Brain microvascular endothelial cell (primary cell): ENCODE measurements at regions not wholly inside any gene's neighbourhood (a gene's known extent, or its start where the extent isn't known, plus 50 kb on each side); places are given as distances from the start of the nearest gene placed in this dataset.

Experiments used
- DNase-seq: peaks from one replicate; pipeline ENCODE4 v3.0.0-alpha.2; 2020
- H3K27ac ChIP-seq: fragments of 250-450 bp; sonication (Bioruptor Pico); 2 replicates; pipeline ENCODE4 v1.5.1; 2020; ENCODE audit warnings: mild to moderate bottlenecking, moderate library complexity
- H3K27me3 ChIP-seq: fragments of 250-450 bp; sonication (Bioruptor Pico); replicated peaks from 2 replicates; pipeline ENCODE4 v1.5.1; 2020; ENCODE audit warnings: mild to moderate bottlenecking
- H3K36me3 ChIP-seq: fragments of 250-450 bp; sonication (Bioruptor Pico); replicated peaks from 2 replicates; pipeline ENCODE4 v1.5.1; 2020; ENCODE audit warnings: mild to moderate bottlenecking
- H3K4me3 ChIP-seq: 2 replicates; pipeline ENCODE4 v1.5.1; 2011; ENCODE audit warnings: low read depth, mild to moderate bottlenecking, control low read depth, low read length, moderate library complexity
- CTCF ChIP-seq: IDR thresholded peaks from 2 replicates; pipeline ENCODE4 v1.5.1; 2011; ENCODE audit warnings: low read depth, mild to moderate bottlenecking, moderate library complexity, low read length, control low read depth, inconsistent platforms; ENCODE audit errors: missing control alignments
- in situ Hi-C: cut with HindIII; loops from 2 replicates; pipeline ENCODE4 v1.10.0; 2017; ENCODE audit warnings: low sequenced_read_pairs, low pct_ligation_motif_present

- TF ChIP-seq CTCF: no peak
- in situ Hi-C loops: no loop called here
- peak; percentile 84 for DNase-seq
- Histone ChIP-seq H3K27me3 (no peaks in the 10 kb centered on the region), H3K4me3 (no peak overlapping the region), H3K27ac (peak overlapping the region; percentile 89), H3K36me3 (no peaks in the 10 kb centered on the region)
These were observed 312.8 kb upstream of the EPHA5 start for GRCh38 chr4:65983061-65983460.

- no peak for TF ChIP-seq CTCF
- Histone ChIP-seq H3K36me3 (no peaks in the 10 kb centered on the region), H3K4me3 (no peak overlapping the region), H3K27me3 (no peaks in the 10 kb centered on the region), H3K27ac (no peak overlapping the region)
- no peak for DNase-seq
- in situ Hi-C loops: no loop called here
These were observed 306.0 kb upstream of the EPHA5 start for GRCh38 chr4:65976287-65976686.

- DNase-seq: no peak
- Histone ChIP-seq H3K4me3 (no peak overlapping the region), H3K27ac (no peak overlapping the region), H3K27me3 (no peaks in the 10 kb centered on the region), H3K36me3 (no peaks in the 10 kb centered on the region)
- in situ Hi-C loops: no loop called here
- TF ChIP-seq CTCF: no peak
These were observed 302.9 kb upstream of the EPHA5 start for GRCh38 chr4:65973186-65973585.

- H3K4me3 ChIP-seq: no peak overlapping the region
- H3K27ac ChIP-seq: no peak overlapping the region
- H3K36me3 ChIP-seq: no peaks in the 10 kb centered on the region
- TF ChIP-seq CTCF: no peak
- no peak for DNase-seq
- in situ Hi-C loops: no loop called here
- H3K27me3 ChIP-seq: no peaks in the 10 kb centered on the region
These were observed 301.4 kb upstream of the EPHA5 start for GRCh38 chr4:65971686-65972085.

GRCh38 chr4:65968831-65969558 is 298.7 kb upstream of the EPHA5 start:
- no peak for DNase-seq
- TF ChIP-seq CTCF: no peak
- in situ Hi-C loops: no loop called here
- H3K27me3 ChIP-seq: no peaks in the 10 kb centered on the region
- H3K27ac ChIP-seq: no peak overlapping the region
- no peaks in the 10 kb centered on the region for H3K36me3 ChIP-seq
- no peak overlapping the region for H3K4me3 ChIP-seq

GRCh38 chr4:65960751-65961150 is 290.5 kb upstream of the EPHA5 start:
- H3K27ac ChIP-seq: no peak overlapping the region
- no peaks in the 10 kb centered on the region for H3K27me3 ChIP-seq
- no peaks in the 10 kb centered on the region for H3K36me3 ChIP-seq
- H3K4me3 ChIP-seq: no peak overlapping the region
- no peak for TF ChIP-seq CTCF
- DNase-seq: no peak
- in situ Hi-C loops: no loop called here
